ENCODE measurements at regions not wholly inside any gene's neighbourhood (a gene's known extent, or its start where the extent isn't known, plus 50 kb on each side); places are given as distances from the start of the nearest gene placed in this dataset.

DNA sequence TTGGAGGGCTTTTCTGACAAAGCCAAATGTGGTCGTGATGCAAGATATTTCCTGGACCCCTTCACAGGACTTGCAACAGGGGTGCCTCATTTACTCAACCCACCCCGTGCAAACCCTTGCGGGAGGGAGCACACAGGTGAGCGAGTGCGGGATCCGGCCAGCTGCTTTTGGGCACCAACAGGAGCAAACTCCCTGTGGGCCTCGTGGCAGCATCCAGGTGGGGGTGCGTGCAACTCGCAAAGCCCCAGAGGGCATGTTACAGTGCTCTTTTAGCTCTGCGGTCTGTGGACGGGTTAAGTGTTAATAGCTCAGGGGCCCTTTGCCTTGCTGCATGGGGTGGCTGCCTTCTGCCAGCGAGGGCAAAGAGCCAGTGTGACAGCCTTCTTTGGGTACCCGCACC lies 707.6 kb upstream of the MDGA2 start (continued):
- TF ChIP-seq, protein P1, sequence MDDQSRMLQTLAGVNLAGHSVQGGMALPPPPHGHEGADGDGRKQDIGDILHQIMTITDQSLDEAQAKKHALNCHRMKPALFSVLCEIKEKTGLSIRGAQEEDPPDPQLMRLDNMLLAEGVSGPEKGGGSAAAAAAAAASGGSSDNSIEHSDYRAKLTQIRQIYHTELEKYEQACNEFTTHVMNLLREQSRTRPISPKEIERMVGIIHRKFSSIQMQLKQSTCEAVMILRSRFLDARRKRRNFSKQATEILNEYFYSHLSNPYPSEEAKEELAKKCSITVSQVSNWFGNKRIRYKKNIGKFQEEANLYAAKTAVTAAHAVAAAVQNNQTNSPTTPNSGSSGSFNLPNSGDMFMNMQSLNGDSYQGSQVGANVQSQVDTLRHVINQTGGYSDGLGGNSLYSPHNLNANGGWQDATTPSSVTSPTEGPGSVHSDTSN (IDR thresholded peaks at IDR 0.05), result no peak
- TF ChIP-seq REST (IDR thresholded peaks at IDR 0.05; ENCODE audit: low read depth, low read length) (no peak), FOXM1 (IDR thresholded peaks at IDR 0.05; ENCODE audit: low read depth) (no peak), SMC3 (IDR thresholded peaks at IDR 0.05; ENCODE audit: low read depth, low read length) (no peak), MXI1 (IDR thresholded peaks at IDR 0.05; ENCODE audit: low read depth, low read length) (no peak), GATA2 (CRISPR knock-in tag; IDR thresholded peaks at IDR 0.05) (no peak), POLR2AphosphoS5 (IDR thresholded peaks at IDR 0.05; ENCODE audit: low read depth, low read length) (no peak), NFIC (IDR thresholded peaks at IDR 0.05; ENCODE audit: borderline replicate concordance) (no peak), YY1 (IDR thresholded peaks at IDR 0.05; ENCODE audit: low read depth) (no peak), ZBTB33 (IDR thresholded peaks at IDR 0.05; ENCODE audit: borderline replicate concordance, low read depth) (no peak)

GRCh38 chr14:48378541-48378940 lies 703.1 kb upstream of the MDGA2 start:
- H3K9me2 ChIP-seq, result no peaks in the 10 kb centered on the region
- no peak overlapping the region for H3K9ac ChIP-seq
- POLR2A ChIA-PET, result no interaction called here
- no peak overlapping the region for H3K4me2 ChIP-seq
- no peaks in the 10 kb centered on the region for H3K9me3 ChIP-seq
- H4K20me1 ChIP-seq (ENCODE audit: insufficient read depth), result no peaks in the 10 kb centered on the region
- H3K4me1 ChIP-seq (ENCODE audit: control insufficient read depth in 1 of 2, insufficient read depth in 2 of 2, low read depth in 1 of 2, low read length in 1 of 2), result no peaks in the 10 kb centered on the region
- no peaks in the 10 kb centered on the region for H3K79me2 ChIP-seq (ENCODE audit: insufficient read depth)
- no peak for DNase-seq
- no peak overlapping the region for H3K4me3 ChIP-seq (ENCODE audit: low read depth in 2 of 2, low read length in 1 of 2)
- no peaks in the 10 kb centered on the region for H3F3A ChIP-seq (replicated peaks; ENCODE audit: insufficient read depth)
- H3K27me3 ChIP-seq (ENCODE audit: insufficient read depth), result no peaks in the 10 kb centered on the region
- H3K36me3 ChIP-seq (replicated peaks in 1 of 2; ENCODE audit: control insufficient read depth in 1 of 2, insufficient read depth in 2 of 2, low read length in 1 of 2), result no peaks in the 10 kb centered on the region
- no peak overlapping the region for H2AFZ ChIP-seq (ENCODE audit: low read depth)
- CTCF ChIA-PET, result no interaction called here
- 22% methylated on average over 1 of the region's 1 CpG for WGBS (ENCODE audit: low lambda C conversion rate)
- H3K27ac ChIP-seq (ENCODE audit: low read depth in 2 of 2, low read length in 1 of 2), result no peak overlapping the region
- TF ChIP-seq YY1 (IDR thresholded peaks at IDR 0.05; ENCODE audit: low read depth) (no peak), TCF12 (IDR thresholded peaks at IDR 0.05) (no peak), REST (IDR thresholded peaks at IDR 0.05; ENCODE audit: low read depth, low read length) (no peak), USF2 (IDR thresholded peaks at IDR 0.05; ENCODE audit: borderline replicate concordance, low read depth, low read length) (no peak), MXI1 (IDR thresholded peaks at IDR 0.05; ENCODE audit: low read depth, low read length) (no peak), SMC3 (IDR thresholded peaks at IDR 0.05; ENCODE audit: low read depth, low read length) (no peak), ELF1 (IDR thresholded peaks at IDR 0.05) (no peak), USF1 (IDR thresholded peaks at IDR 0.05; ENCODE audit: borderline replicate concordance, low read depth) (no peak), NFIC (IDR thresholded peaks at IDR 0.05; ENCODE audit: borderline replicate concordance) (no peak), RFX5 (IDR thresholded peaks at IDR 0.05; ENCODE audit: low read length) (no peak)
- TF ChIP-seq, protein P1 (IDR thresholded peaks at IDR 0.05), result no peak
- TF ChIP-seq, protein P2, sequence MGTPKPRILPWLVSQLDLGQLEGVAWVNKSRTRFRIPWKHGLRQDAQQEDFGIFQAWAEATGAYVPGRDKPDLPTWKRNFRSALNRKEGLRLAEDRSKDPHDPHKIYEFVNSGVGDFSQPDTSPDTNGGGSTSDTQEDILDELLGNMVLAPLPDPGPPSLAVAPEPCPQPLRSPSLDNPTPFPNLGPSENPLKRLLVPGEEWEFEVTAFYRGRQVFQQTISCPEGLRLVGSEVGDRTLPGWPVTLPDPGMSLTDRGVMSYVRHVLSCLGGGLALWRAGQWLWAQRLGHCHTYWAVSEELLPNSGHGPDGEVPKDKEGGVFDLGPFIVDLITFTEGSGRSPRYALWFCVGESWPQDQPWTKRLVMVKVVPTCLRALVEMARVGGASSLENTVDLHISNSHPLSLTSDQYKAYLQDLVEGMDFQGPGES (IDR thresholded peaks at IDR 0.05; ENCODE audit: low read depth, low read length), result no peak

Measured in SK-N-SH (cell line).